D721Med (cell line): ENCODE measurements at regions not wholly inside any gene's neighbourhood (a gene's known extent, or its start where the extent isn't known, plus 50 kb on each side); places are given as distances from the start of the nearest gene placed in this dataset.
"Not testable (repeated sequence)": the region's sequence is repeated elsewhere in the genome, so short reads cannot be mapped to it uniquely, and the experiment has no call there.

Experiments
- DNase-seq: peaks from one replicate; pipeline ENCODE4 v3.0.0; 2011; ENCODE audit warnings: low spot score; ENCODE audit not compliant: insufficient read length
- FAIRE-seq: peaks from 2 replicates; lab custom pipeline; 2011; peaks lifted over from hg19 to GRCh38; lab: Jason Lieb, UNC
- CTCF ChIP-seq: IDR thresholded peaks from 2 replicates; pipeline ENCODE4 v1.5.1; 2012; ENCODE audit warnings: mild to moderate bottlenecking, control low read depth; ENCODE audit not compliant: insufficient read depth; ENCODE audit errors: missing control alignments

GRCh38 chr18:38520786-38521185, 955.2 kb upstream of the CELF4 start:
- no peak for FAIRE-seq
- no peak for TF ChIP-seq CTCF
- DNase-seq, result no peak

- TF ChIP-seq CTCF, result no peak
- no peak for DNase-seq
- FAIRE-seq, result no peak
These were observed 936.9 kb upstream of the CELF4 start for GRCh38 chr18:38502539-38502938.

GRCh38 chr18:38497266-38497665, 931.7 kb upstream of the CELF4 start:
- DNase-seq (no peak), FAIRE-seq (no peak)

GRCh38 chr18:38496222-38496793, 930.7 kb upstream of the CELF4 start:
- FAIRE-seq (peak; percentile 63), DNase-seq (no peak)

More at GRCh38 chr18:38497266-38497665, 931.7 kb upstream of the CELF4 start:
- TF ChIP-seq CTCF, result no peak

GRCh38 chr18:38494065-38494464, 928.5 kb upstream of the CELF4 start:
- no peak for TF ChIP-seq CTCF
- DNase-seq (no peak), FAIRE-seq (peak; percentile 11)

More at GRCh38 chr18:38496222-38496793, 930.7 kb upstream of the CELF4 start:
- no peak for TF ChIP-seq CTCF

- DNase-seq (no peak), FAIRE-seq (no peak)
- TF ChIP-seq CTCF, result no peak
These were observed 925.6 kb upstream of the CELF4 start for GRCh38 chr18:38491195-38491594.

- not testable (repeated sequence) for FAIRE-seq, DNase-seq
These were observed 924.1 kb upstream of the CELF4 start for GRCh38 chr18:38489721-38490120.
